ENCODE measurements at regions not wholly inside any gene's neighbourhood (a gene's known extent, or its start where the extent isn't known, plus 50 kb on each side); places are given as distances from the start of the nearest gene placed in this dataset.

DNA sequence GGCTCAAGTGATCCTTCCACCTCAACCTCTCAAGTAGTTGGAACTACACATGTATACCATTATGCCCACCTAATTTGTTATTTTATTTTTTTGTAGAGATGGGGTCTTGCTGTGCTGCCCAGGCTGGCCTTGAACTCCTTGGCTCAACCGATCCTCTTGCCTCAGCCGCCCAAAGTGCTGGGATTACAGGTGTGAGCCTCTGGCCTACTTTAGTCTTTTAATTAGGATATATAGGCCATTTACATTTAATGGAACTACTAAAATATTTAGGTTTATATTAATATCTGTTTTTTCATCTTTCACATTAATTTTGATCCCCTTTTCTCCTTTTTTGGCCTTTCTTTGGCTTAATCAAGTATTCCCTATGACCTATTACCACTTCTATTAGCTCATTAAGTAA, 95.7 kb upstream of the OSR1 start:
- TF ChIP-seq, protein P1, sequence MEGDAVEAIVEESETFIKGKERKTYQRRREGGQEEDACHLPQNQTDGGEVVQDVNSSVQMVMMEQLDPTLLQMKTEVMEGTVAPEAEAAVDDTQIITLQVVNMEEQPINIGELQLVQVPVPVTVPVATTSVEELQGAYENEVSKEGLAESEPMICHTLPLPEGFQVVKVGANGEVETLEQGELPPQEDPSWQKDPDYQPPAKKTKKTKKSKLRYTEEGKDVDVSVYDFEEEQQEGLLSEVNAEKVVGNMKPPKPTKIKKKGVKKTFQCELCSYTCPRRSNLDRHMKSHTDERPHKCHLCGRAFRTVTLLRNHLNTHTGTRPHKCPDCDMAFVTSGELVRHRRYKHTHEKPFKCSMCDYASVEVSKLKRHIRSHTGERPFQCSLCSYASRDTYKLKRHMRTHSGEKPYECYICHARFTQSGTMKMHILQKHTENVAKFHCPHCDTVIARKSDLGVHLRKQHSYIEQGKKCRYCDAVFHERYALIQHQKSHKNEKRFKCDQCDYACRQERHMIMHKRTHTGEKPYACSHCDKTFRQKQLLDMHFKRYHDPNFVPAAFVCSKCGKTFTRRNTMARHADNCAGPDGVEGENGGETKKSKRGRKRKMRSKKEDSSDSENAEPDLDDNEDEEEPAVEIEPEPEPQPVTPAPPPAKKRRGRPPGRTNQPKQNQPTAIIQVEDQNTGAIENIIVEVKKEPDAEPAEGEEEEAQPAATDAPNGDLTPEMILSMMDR (IDR thresholded peaks at IDR 0.05) = no peak
- no peak for TF ChIP-seq EZH2 (IDR thresholded peaks at IDR 0.05; ENCODE audit: borderline replicate concordance, insufficient read depth, low read depth, low read length, poor library complexity, severe bottlenecking)

Data from B cell (primary cell).